ENCODE measurements at regions not wholly inside any gene's neighbourhood (a gene's known extent, or its start where the extent isn't known, plus 50 kb on each side); places are given as distances from the start of the nearest gene placed in this dataset.

GRCh38 chr18:59083136-59083818 is 56.4 kb upstream of the SEC11C start:
- no peak overlapping the region for H3K4me3 ChIP-seq (ENCODE audit: low read depth, low read length)
- TF ChIP-seq CTCF (IDR thresholded peaks at IDR 0.05; ENCODE audit: borderline replicate concordance, insufficient read depth, low read depth, low read length), result no peak

GRCh38 chr18:59085126-59085794 is 54.4 kb upstream of the SEC11C start:
- no peak for TF ChIP-seq CTCF (IDR thresholded peaks at IDR 0.05; ENCODE audit: borderline replicate concordance, insufficient read depth, low read depth, low read length)
- H3K4me3 ChIP-seq (ENCODE audit: low read depth, low read length), result no peak overlapping the region

- no peak overlapping the region for H3K4me3 ChIP-seq (ENCODE audit: low read depth, low read length)
- TF ChIP-seq CTCF (IDR thresholded peaks at IDR 0.05; ENCODE audit: borderline replicate concordance, insufficient read depth, low read depth, low read length), result no peak
Measured at GRCh38 chr18:59085797-59086196, 53.9 kb upstream of the SEC11C start.

- TF ChIP-seq CTCF (IDR thresholded peaks at IDR 0.05; ENCODE audit: borderline replicate concordance, insufficient read depth, low read depth, low read length), result no peak
- H3K4me3 ChIP-seq (ENCODE audit: low read depth, low read length), result no peak overlapping the region
Measured at GRCh38 chr18:59086522-59086921, 53.2 kb upstream of the SEC11C start.

- no peak for TF ChIP-seq CTCF (IDR thresholded peaks at IDR 0.05; ENCODE audit: borderline replicate concordance, insufficient read depth, low read depth, low read length)
- H3K4me3 ChIP-seq (ENCODE audit: low read depth, low read length), result no peak overlapping the region
Measured at GRCh38 chr18:59087391-59087790, 52.3 kb upstream of the SEC11C start.
